Medulla oblongata (tissue), 1 donor: ENCODE measurements at regions not wholly inside any gene's neighbourhood (a gene's known extent, or its start where the extent isn't known, plus 50 kb on each side); places are given as distances from the start of the nearest gene placed in this dataset.

Experiments used
- DNase-seq: peaks from one replicate; pipeline ENCODE4 v3.0.0-alpha.2; 2015; ENCODE audit errors: extremely low spot score

- DNase-seq, result no peak
Measured at GRCh38 chrX:64097891-64098290, 107.6 kb downstream of the AMER1 start.

GRCh38 chrX:64093761-64094160, 111.7 kb downstream of the AMER1 start:
- peak; percentile 9 for DNase-seq
